SU-DHL-6 (cell line): ENCODE measurements at regions not wholly inside any gene's neighbourhood (a gene's known extent, or its start where the extent isn't known, plus 50 kb on each side); places are given as distances from the start of the nearest gene placed in this dataset.

Source experiments
- H2AFZ ChIP-seq: fragments of 200-600 bp; sonication (generic); 2 replicates; pipeline ENCODE4 v1.6.1; 2014; ENCODE audit warnings: low read depth, mild to moderate bottlenecking, moderate library complexity, mixed read lengths, antibody characterized with exemption, low read length; ENCODE audit not compliant: severe bottlenecking
- H3F3A ChIP-seq: fragments of 200-600 bp; shearing (Covaris generic); 2 replicates; pipeline ENCODE4 v1.6.0; 2016; ENCODE audit warnings: antibody characterized with exemption, mild to moderate bottlenecking; ENCODE audit not compliant: insufficient read depth
- H3K27ac ChIP-seq: fragments of 200-600 bp; sonication (generic); 2 replicates; pipeline ENCODE4 v1.5.1; 2016; ENCODE audit warnings: low read depth, mild to moderate bottlenecking, low read length, moderate library complexity, mixed read lengths
- H3K27me3 ChIP-seq: fragments of 200-600 bp; sonication (generic), shearing (Covaris generic); 2 replicates; pipeline ENCODE4 v1.6.0; 2014; ENCODE audit warnings: mild to moderate bottlenecking, low read length
- H3K36me3 ChIP-seq: fragments of 200-600 bp; sonication (generic); 2 replicates; pipeline ENCODE4 v1.6.1; 2014; ENCODE audit warnings: mild to moderate bottlenecking, low read length, mixed read lengths
- H3K4me2 ChIP-seq: fragments of 300-600, 200-600 bp; shearing (Covaris generic), sonication (generic); 2 replicates; pipeline ENCODE4 v1.6.0; 2014; ENCODE audit warnings: low read length, low read depth, mild to moderate bottlenecking; ENCODE audit not compliant: poor library complexity, severe bottlenecking
- H3K4me3 ChIP-seq: fragments of 200-600 bp; sonication (generic); 2 replicates; pipeline ENCODE4 v1.5.1; 2014; ENCODE audit warnings: antibody characterized with exemption, low read length, mild to moderate bottlenecking, mixed read lengths; ENCODE audit not compliant: insufficient read depth, poor library complexity, severe bottlenecking
- H3K79me2 ChIP-seq: fragments of 200-600 bp; sonication (generic); 2 replicates; pipeline ENCODE4 v1.6.1; 2014; ENCODE audit warnings: mild to moderate bottlenecking, low read length, moderate library complexity; ENCODE audit not compliant: insufficient read depth
- H3K9ac ChIP-seq: fragments of 200-600 bp; sonication (generic); 2 replicates; pipeline ENCODE4 v1.7.0; 2014; ENCODE audit warnings: mild to moderate bottlenecking, low read length
- H3K9me2 ChIP-seq: fragments of 200-600 bp; sonication (generic); replicated peaks from 2 replicates; pipeline ENCODE4 v1.6.1; 2014; ENCODE audit warnings: low read length; ENCODE audit not compliant: insufficient read depth
- H3K9me3 ChIP-seq: fragments of 200-600 bp; sonication (generic); 2 replicates; pipeline ENCODE4 v1.6.1; 2014; ENCODE audit warnings: low read length, mixed read lengths; ENCODE audit not compliant: insufficient read depth
- H4K20me1 ChIP-seq: fragments of 200-600 bp; sonication (generic); 2 replicates; pipeline ENCODE4 v1.6.1; 2014; ENCODE audit warnings: low read depth, mild to moderate bottlenecking, antibody characterized with exemption, low read length, moderate library complexity, mixed read lengths
- EZH2phosphoT487 ChIP-seq: fragments of 200-600 bp; sonication (generic), shearing (Covaris generic); conservative IDR thresholded peaks from 2 replicates; pipeline ENCODE4 v1.6.1; 2018; ENCODE audit warnings: mild to moderate bottlenecking, antibody characterized with exemption, low read length, moderate library complexity, mixed read lengths
- TF ChIP-seq, protein P1 (sequence below): fragments of 200-600 bp; sonication (generic); IDR thresholded peaks from one replicate; pipeline ENCODE4 v1.5.1; 2017; ENCODE audit warnings: antibody characterized with exemption, mild to moderate bottlenecking, low read length, moderate library complexity; ENCODE audit not compliant: insufficient read depth, poor library complexity, severe bottlenecking

GRCh38 chr1:88265606-88266005, 418.5 kb upstream of the PKN2 start:
- H3K9ac ChIP-seq: no peak overlapping the region
- H3K36me3 ChIP-seq: no peaks in the 10 kb centered on the region
- H3K27me3 ChIP-seq: no peaks in the 10 kb centered on the region
- no peak overlapping the region for H3K4me3 ChIP-seq
- H2AFZ ChIP-seq: no peak overlapping the region
- H3K4me2 ChIP-seq: no peak overlapping the region
- no peaks in the 10 kb centered on the region for H3F3A ChIP-seq
- H3K27ac ChIP-seq: no peak overlapping the region
- no peaks in the 10 kb centered on the region for H3K9me2 ChIP-seq
- no peak for TF ChIP-seq EZH2phosphoT487
- TF ChIP-seq, protein P1, sequence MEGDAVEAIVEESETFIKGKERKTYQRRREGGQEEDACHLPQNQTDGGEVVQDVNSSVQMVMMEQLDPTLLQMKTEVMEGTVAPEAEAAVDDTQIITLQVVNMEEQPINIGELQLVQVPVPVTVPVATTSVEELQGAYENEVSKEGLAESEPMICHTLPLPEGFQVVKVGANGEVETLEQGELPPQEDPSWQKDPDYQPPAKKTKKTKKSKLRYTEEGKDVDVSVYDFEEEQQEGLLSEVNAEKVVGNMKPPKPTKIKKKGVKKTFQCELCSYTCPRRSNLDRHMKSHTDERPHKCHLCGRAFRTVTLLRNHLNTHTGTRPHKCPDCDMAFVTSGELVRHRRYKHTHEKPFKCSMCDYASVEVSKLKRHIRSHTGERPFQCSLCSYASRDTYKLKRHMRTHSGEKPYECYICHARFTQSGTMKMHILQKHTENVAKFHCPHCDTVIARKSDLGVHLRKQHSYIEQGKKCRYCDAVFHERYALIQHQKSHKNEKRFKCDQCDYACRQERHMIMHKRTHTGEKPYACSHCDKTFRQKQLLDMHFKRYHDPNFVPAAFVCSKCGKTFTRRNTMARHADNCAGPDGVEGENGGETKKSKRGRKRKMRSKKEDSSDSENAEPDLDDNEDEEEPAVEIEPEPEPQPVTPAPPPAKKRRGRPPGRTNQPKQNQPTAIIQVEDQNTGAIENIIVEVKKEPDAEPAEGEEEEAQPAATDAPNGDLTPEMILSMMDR: no peak
- no peaks in the 10 kb centered on the region for H3K9me3 ChIP-seq
- no peaks in the 10 kb centered on the region for H4K20me1 ChIP-seq
- no peaks in the 10 kb centered on the region for H3K79me2 ChIP-seq

DNA sequence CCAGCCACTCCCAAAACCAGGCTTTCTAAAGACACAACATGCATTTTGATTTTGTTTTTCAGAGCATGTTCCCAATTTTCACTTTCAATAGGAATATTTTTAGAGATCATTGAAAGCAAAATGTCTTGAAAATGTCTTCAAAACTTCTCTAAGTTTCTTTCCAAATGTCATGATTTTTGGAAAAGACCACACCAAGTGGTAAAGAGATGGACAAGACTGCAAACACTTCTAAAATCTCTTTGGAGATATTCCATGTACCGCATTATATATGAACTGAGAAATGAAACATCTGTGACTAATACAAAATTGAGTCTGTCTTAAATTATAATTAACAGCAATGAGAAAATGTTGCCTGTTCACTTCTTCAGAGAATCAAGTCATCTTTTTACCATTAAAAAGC, 418.0 kb upstream of the PKN2 start:
- Histone ChIP-seq H2AFZ (no peak overlapping the region), H3K9me2 (no peaks in the 10 kb centered on the region), H3K36me3 (no peaks in the 10 kb centered on the region), H3K79me2 (no peaks in the 10 kb centered on the region), H3K9ac (no peak overlapping the region), H3K27me3 (no peaks in the 10 kb centered on the region), H4K20me1 (no peaks in the 10 kb centered on the region), H3K27ac (no peak overlapping the region), H3F3A (no peaks in the 10 kb centered on the region), H3K4me3 (no peak overlapping the region), H3K9me3 (no peaks in the 10 kb centered on the region), H3K4me2 (no peak overlapping the region)
- TF ChIP-seq EZH2phosphoT487: no peak
- TF ChIP-seq, protein P1: no peak

GRCh38 chr1:88272216-88272615, 411.9 kb upstream of the PKN2 start:
- Histone ChIP-seq H3K36me3 (no peaks in the 10 kb centered on the region), H4K20me1 (no peaks in the 10 kb centered on the region), H3K79me2 (no peaks in the 10 kb centered on the region), H3K4me2 (no peak overlapping the region), H3K9ac (no peak overlapping the region), H3F3A (no peaks in the 10 kb centered on the region), H3K27ac (no peak overlapping the region), H2AFZ (no peak overlapping the region), H3K27me3 (no peaks in the 10 kb centered on the region), H3K9me2 (no peaks in the 10 kb centered on the region), H3K9me3 (no peaks in the 10 kb centered on the region), H3K4me3 (no peak overlapping the region)
- TF ChIP-seq, protein P1: no peak

DNA sequence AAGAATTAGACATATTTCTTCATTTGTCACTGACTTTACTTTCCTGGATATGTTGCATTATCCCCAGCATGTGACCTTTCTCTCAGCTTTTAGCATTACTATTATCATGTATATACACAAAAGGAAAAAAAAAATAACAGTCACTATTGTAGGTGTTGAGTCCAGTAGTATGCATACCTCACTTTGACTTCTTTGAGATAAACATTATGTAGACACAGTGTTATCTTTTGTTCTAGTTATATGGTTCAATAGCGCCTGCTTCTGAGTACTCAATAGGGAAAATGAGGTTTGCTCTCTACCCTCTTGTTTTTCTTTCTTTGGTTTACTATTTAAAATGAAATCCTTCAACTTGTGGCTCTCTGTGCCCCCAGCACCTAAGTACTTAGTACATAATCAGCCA, 409.6 kb upstream of the PKN2 start:
- H3F3A ChIP-seq: no peaks in the 10 kb centered on the region
- H3K9ac ChIP-seq: no peak overlapping the region
- no peaks in the 10 kb centered on the region for H3K9me3 ChIP-seq
- TF ChIP-seq, protein P1: no peak
- no peak for TF ChIP-seq EZH2phosphoT487
- H3K27ac ChIP-seq: no peak overlapping the region
- no peaks in the 10 kb centered on the region for H3K79me2 ChIP-seq
- no peak overlapping the region for H3K4me2 ChIP-seq
- H3K27me3 ChIP-seq: no peaks in the 10 kb centered on the region
- H3K9me2 ChIP-seq: no peaks in the 10 kb centered on the region
- no peak overlapping the region for H3K4me3 ChIP-seq
- H3K36me3 ChIP-seq: no peaks in the 10 kb centered on the region
- H4K20me1 ChIP-seq: no peaks in the 10 kb centered on the region
- no peak overlapping the region for H2AFZ ChIP-seq
